T1000 (cell line): ENCODE measurements at regions not wholly inside any gene's neighbourhood (a gene's known extent, or its start where the extent isn't known, plus 50 kb on each side); places are given as distances from the start of the nearest gene placed in this dataset.

ENCODE experiments used
- DNase-seq: peaks from one replicate; lab custom pipeline; 2025; ENCODE audit warnings: mixed read lengths; lab: John Stamatoyannopoulos, UW

- no peak for DNase-seq
Observed at GRCh38 chr11:104655066-104655465, 243.2 kb downstream of the CASP12 start.

DNA sequence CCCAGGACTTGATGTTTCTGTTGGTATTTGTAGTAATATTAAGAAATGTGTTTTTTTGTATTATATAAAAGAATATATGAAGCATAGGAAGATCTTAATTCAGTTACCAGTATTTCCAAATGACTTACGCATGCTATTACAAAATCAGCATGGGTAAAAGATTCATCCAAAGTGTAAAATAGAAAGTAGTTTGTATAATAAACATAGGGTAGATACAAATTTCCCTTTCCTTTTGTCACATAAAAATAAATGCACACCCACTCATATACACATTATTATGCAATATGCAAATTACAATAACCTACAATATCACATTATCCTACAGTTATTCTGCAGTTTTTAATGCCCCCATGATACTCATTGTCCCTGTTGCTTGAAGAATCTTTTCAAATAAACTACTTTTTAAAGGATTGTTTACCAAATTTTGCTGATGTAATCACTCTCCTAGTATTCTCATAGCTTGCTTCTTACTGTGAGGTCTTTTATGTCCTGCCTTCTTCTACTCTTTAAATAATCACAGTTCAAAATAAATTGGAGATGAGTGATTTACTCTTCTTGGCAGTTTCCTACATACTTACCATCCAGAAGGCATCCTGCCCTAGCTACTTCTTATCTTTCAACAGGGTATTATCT, 244.0 kb downstream of the CASP12 start:
- DNase-seq = no peak

DNA sequence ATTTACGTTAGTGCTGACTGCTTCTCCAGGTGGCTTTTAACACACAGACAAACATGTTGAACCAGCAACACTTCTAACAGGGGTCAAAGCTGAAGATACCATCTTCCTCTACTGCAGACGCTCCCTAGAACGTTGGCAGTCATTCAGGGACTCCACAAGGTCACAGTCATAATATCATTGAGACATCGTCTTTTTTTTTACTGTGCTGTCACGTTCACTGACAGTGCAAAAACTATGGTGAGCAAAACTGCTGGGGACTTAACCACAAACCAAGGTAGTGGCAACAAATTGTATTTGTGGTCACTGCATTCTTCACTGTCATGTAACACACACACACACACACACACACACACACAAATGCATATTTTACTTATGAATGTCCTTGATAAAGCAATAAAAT, 244.9 kb downstream of the CASP12 start:
- DNase-seq = no peak

DNA sequence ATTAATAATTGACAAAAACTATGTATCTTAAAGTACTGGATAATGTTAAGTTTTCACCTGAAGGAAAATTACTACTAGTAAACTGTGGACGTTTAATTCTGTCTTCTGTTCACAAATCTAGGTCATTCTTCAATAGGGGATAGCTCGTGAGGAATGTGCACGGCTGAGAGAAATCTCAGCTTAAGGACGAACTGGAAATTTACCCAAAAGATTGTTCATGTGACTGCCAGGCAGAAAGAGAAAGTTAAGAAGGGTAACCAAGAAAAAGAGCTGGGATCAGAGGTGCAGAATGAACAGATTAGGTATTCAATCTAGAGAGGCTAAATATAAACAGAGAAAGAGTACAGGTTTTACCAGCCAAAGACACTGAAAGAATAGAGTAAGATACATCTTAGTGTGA, 245.3 kb downstream of the CASP12 start:
- no peak for DNase-seq

DNA sequence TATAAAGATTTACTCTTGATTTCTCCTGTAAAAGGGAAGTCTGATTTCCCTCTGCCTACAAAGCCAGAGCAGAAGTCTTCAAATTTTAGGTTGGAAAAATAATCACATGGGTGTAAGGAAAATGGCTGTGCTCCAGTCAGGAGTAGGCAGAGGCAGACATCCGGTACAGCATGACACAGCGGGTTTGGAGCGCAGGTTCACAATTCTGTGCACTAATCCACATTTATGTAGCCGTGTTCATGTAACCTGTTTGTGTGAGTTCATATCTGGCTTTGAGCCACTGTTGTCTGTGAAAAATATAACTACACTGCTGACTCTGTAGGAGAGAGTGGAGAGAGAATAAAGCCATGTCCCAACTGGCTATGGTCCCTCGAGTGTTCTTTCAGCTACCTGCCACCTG, 248.0 kb downstream of the CASP12 start:
- no peak for DNase-seq

DNA sequence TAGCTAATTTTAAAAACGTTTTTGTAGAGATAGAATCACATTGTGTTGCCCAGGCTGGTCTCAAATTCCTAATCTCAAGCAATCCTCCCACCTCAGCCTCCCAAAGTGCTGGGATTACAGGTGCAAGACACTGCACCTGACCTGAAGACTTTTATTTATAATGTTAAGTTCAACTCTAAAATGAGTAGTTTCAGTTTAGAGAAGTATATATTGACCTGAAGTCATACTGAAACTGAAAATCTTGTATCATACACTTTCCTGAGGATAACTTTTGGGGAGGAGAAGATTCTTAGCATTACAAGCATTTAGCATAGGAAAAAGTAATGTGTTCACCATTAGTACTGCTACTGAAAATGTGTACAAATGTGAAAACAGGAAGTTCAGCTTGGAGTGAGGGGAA, 249.3 kb downstream of the CASP12 start:
- no peak for DNase-seq

- no peak for DNase-seq
Observed at GRCh38 chr11:104645261-104646222, 252.7 kb downstream of the CASP12 start.

GRCh38 chr11:104637662-104638170, 260.5 kb downstream of the CASP12 start:
- no peak for DNase-seq

- no peak for DNase-seq
Observed at GRCh38 chr11:104633226-104633625, 265.0 kb downstream of the CASP12 start.

GRCh38 chr11:104630352-104630751, 267.9 kb downstream of the CASP12 start:
- no peak for DNase-seq

DNA sequence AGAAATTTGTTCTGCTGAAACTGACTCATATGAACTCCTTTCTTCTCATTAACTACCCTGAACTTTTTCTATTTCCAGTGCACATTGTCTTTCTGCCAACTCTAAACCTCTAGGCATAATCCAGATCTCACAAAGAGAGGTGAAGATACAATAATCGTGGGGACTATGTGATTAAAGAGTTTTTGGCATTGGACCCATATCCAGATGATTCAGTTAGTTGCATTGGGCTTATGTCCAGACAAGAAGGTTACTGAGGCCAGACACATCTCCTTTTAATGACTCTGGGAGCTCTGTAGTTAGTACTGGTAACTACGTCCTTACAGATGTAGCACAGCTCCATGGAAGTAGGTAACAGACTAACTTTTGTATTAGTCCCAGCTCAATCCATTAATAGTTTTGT, 273.0 kb downstream of the CASP12 start:
- DNase-seq = no peak

GRCh38 chr11:104624021-104624420, 274.2 kb downstream of the CASP12 start:
- no peak for DNase-seq

DNA sequence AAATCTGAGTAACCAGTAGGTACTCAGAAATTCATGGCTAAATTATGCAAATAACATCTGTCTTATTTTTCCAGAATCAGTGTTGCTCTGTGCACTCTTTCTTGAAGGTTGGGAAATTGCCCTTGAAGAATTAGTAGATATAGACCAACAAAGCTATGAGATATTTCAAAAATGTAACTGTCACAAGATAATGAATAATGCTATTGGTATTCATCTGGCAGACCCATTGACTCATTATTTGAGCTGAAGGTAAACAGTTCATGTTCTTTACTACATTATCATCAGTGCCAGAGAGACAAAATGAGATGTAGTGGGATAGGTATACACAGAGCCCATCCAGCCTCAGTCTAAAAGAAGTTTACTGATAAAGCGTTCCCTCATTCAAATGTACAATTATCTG, 274.7 kb downstream of the CASP12 start:
- no peak for DNase-seq

GRCh38 chr11:104620991-104621390, 277.3 kb downstream of the CASP12 start:
- DNase-seq = no peak

DNA sequence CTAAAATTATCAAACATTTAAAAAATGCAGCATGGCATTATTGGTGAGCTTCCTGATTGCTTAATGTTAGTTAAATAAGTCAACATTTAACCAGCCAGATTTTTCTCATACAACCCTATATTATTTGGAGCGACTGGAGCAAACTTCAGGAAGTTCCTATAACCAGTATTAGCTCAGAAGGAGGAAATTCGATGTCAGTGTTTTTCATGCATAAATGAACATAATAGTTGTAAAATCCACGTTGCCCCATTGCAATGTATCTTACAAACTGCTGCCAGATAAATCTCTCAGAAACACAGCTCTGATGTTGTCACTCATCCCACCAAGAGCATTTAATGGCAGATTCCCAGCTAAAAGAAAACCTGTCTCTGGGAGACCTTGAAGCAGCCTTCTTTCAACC, 278.5 kb downstream of the CASP12 start:
- no peak for DNase-seq

DNA sequence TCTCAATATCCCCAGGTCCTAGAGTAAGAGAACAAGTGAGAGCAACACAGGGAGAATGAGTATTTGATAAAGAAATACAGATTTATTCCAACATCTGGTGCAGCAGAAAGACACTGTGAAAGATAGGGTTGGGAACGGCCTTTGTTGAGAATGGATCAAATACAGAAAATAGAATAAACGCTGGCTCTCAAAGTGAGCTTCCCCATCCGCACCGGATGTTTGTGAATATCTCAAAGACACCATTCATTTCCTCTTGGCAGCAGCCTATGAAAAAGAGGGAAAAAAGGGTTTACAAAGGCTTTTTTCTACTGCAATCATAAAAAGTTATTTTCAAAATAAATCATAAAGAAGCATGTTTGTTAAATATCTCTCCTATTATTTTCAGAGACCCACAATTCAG, 279.3 kb downstream of the CASP12 start:
- no peak for DNase-seq

GRCh38 chr11:104614961-104615360, 283.3 kb downstream of the CASP12 start:
- DNase-seq = no peak

- no peak for DNase-seq
Observed at GRCh38 chr11:104614117-104614680, 284.1 kb downstream of the CASP12 start.

GRCh38 chr11:104610635-104611034, 287.6 kb downstream of the CASP12 start:
- DNase-seq = no peak

DNA sequence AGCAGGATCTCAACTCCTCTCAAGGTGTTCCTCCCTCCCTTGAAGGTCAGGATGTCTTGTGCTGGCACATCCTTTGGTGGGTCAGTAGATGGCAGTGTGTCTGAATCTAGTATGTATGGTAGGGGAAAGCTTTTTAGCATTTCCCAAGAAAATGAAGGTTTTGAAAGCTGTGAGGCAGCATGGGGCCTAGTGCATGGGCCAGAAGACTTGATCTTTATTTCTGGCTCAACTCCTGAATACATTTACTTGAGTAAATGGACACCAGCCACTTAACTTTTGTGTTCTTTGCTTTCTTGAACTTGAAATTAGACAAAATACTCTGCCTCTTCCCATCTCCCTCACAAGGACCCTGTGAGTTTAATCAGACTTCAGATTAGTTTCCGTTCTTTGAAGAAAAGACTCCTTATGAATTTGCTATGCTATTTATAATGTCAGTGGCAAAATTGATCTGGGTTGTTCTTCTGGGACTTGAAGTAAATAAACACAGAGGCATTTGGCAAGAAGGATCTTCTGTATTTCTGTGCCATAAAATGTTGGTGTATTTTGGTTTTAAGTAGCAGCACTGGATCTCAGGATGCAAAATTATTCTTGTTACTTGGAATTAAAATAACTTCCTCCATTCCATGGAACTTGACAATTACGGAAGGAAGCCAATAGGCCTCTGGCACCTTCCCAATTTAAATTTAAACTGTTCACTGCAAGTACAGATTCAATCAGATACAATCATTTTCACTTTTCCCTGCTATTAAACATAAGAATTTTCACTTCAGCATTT, 288.8 kb downstream of the CASP12 start:
- no peak for DNase-seq

- no peak for DNase-seq
Observed at GRCh38 chr11:104602643-104603042, 295.6 kb downstream of the CASP12 start.
